Nephron (organoid): ENCODE measurements at regions not wholly inside any gene's neighbourhood (a gene's known extent, or its start where the extent isn't known, plus 50 kb on each side); places are given as distances from the start of the nearest gene placed in this dataset.
"Not testable (repeated sequence)": the region's sequence is repeated elsewhere in the genome, so short reads cannot be mapped to it uniquely, and the experiment has no call there.

Experiments
- H3K27ac Mint-ChIP-seq, 3 experiments: 2 replicates each; pipeline ENCODE4 v1.8.0; 2020; ENCODE audit warnings: mixed read lengths in 3 of 3, mild to moderate bottlenecking in 2 of 3, moderate library complexity in 1 of 3
- H3K27me3 Mint-ChIP-seq: 2 replicates; pipeline ENCODE4 v1.8.0; 2021; ENCODE audit warnings: low read depth, mild to moderate bottlenecking, moderate library complexity, mixed read lengths
- H3K36me3 Mint-ChIP-seq: 2 replicates; pipeline ENCODE4 v1.8.0; 2020; ENCODE audit warnings: low read depth, mixed read lengths
- H3K4me1 Mint-ChIP-seq: 2 replicates; pipeline ENCODE4 v1.8.0; 2020; ENCODE audit warnings: mixed read lengths
- H3K4me3 Mint-ChIP-seq, 3 experiments: 2 replicates each; pipeline ENCODE4 v1.8.0; 2020; ENCODE audit warnings: mild to moderate bottlenecking in 3 of 3, mixed read lengths in 3 of 3, moderate library complexity in 2 of 3
- H3K9me3 Mint-ChIP-seq: 2 replicates; pipeline ENCODE4 v1.8.0; 2020; ENCODE audit warnings: mixed read lengths
- CTCF ChIP-seq, 3 experiments: fragments of 200-600 bp; sonication (generic); IDR thresholded peaks; one replicate each; pipeline ENCODE4 v1.5.0; 2021; ENCODE audit warnings: antibody characterized with exemption in 3 of 3; ENCODE audit not compliant: unreplicated experiment in 3 of 3

- Mint-ChIP-seq H3K36me3 (peaks cover 3% of the 10 kb centered on the region), H3K27ac (no peak overlapping the region)
- TF ChIP-seq CTCF (IDR thresholded peaks at IDR 0.05; ENCODE audit: unreplicated experiment in 3 of 3): no peak
These were observed 919.2 kb upstream of the SOX9 start for GRCh38 chr17:71201639-71202038.

GRCh38 chr17:71202449-71202848, 918.4 kb upstream of the SOX9 start:
- no peaks in the 10 kb centered on the region for H3K36me3 Mint-ChIP-seq
- TF ChIP-seq CTCF (IDR thresholded peaks at IDR 0.05; ENCODE audit: unreplicated experiment in 3 of 3): no peak
- no peaks in the 10 kb centered on the region for H3K9me3 Mint-ChIP-seq
- H3K27ac Mint-ChIP-seq: no peak overlapping the region
- no peaks in the 10 kb centered on the region for H3K27me3 Mint-ChIP-seq
- no peak overlapping the region for H3K4me3 Mint-ChIP-seq
- H3K4me1 Mint-ChIP-seq: no peaks in the 10 kb centered on the region

More at GRCh38 chr17:71201639-71202038, 919.2 kb upstream of the SOX9 start:
- Mint-ChIP-seq H3K4me3 (no peak overlapping the region), H3K4me1 (no peaks in the 10 kb centered on the region), H3K9me3 (peaks cover 5% of the 10 kb centered on the region), H3K27me3 (no peaks in the 10 kb centered on the region)

GRCh38 chr17:71203953-71204352, 916.9 kb upstream of the SOX9 start:
- no peak for TF ChIP-seq CTCF (IDR thresholded peaks at IDR 0.05; ENCODE audit: unreplicated experiment in 3 of 3)
- peaks cover 2% of the 10 kb centered on the region for H3K9me3 Mint-ChIP-seq
- no peaks in the 10 kb centered on the region for H3K27me3 Mint-ChIP-seq
- H3K4me3 Mint-ChIP-seq: no peak overlapping the region
- no peak overlapping the region for H3K27ac Mint-ChIP-seq
- H3K36me3 Mint-ChIP-seq: no peaks in the 10 kb centered on the region
- H3K4me1 Mint-ChIP-seq: no peaks in the 10 kb centered on the region

- not testable (repeated sequence) for H3K4me1 Mint-ChIP-seq, H3K4me3 Mint-ChIP-seq, H3K27me3 Mint-ChIP-seq, H3K27ac Mint-ChIP-seq, H3K36me3 Mint-ChIP-seq, H3K9me3 Mint-ChIP-seq
These were observed 914.9 kb upstream of the SOX9 start for GRCh38 chr17:71205951-71206350.

- H3K4me1 Mint-ChIP-seq: no peaks in the 10 kb centered on the region
- peaks cover 2% of the 10 kb centered on the region for H3K9me3 Mint-ChIP-seq
- no peak overlapping the region for H3K27ac Mint-ChIP-seq
- H3K27me3 Mint-ChIP-seq: no peaks in the 10 kb centered on the region
- no peak for TF ChIP-seq CTCF (IDR thresholded peaks at IDR 0.05; ENCODE audit: unreplicated experiment in 3 of 3)
- H3K4me3 Mint-ChIP-seq: no peak overlapping the region
- no peaks in the 10 kb centered on the region for H3K36me3 Mint-ChIP-seq
These were observed 912.6 kb upstream of the SOX9 start for GRCh38 chr17:71208111-71208704.

- Mint-ChIP-seq H3K27me3 (no peaks in the 10 kb centered on the region), H3K4me1 (no peaks in the 10 kb centered on the region), H3K9me3 (peaks cover 3% of the 10 kb centered on the region), H3K27ac (no peak overlapping the region), H3K36me3 (no peaks in the 10 kb centered on the region), H3K4me3 (no peak overlapping the region)
- no peak for TF ChIP-seq CTCF (IDR thresholded peaks at IDR 0.05; ENCODE audit: unreplicated experiment in 3 of 3)
These were observed 906.9 kb upstream of the SOX9 start for GRCh38 chr17:71213936-71214335.
